ENCODE measurements at regions not wholly inside any gene's neighbourhood (a gene's known extent, or its start where the extent isn't known, plus 50 kb on each side); places are given as distances from the start of the nearest gene placed in this dataset.

- TF ChIP-seq ZNF274 (IDR thresholded peaks at IDR 0.05; ENCODE audit: low read depth, low read length) (no peak), YY1 (IDR thresholded peaks at IDR 0.05; ENCODE audit: insufficient read depth, insufficient read length) (no peak), SUZ12 (IDR thresholded peaks at IDR 0.05; ENCODE audit: extremely low read depth, insufficient read depth, insufficient read length) (no peak)
Observed at GRCh38 chr4:32645653-32646052, 1925.5 kb downstream of the PCDH7 start.

All from NT2/D1 (cell line).